ENCODE measurements at regions not wholly inside any gene's neighbourhood (a gene's known extent, or its start where the extent isn't known, plus 50 kb on each side); places are given as distances from the start of the nearest gene placed in this dataset.

DNA sequence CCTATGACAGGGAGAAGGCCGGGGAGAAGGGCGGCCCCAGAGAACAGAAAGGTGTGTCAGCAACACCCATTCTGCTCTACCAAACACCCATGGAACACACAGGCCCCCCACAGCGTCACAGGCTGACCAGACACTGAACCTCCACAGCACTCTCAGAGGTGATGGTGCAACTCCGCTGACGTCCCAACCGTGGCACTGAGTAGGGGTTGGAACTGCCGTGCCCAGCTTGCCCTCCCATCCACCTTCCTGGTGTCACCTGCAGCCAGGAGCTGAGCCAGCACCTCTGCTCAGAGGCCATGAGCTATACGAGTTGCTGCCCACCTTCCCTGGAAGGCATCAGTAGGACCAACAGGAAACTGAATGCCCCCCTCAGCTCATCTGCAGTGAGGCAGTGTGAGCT lies 412.9 kb upstream of the SALL3 start:
- no peak for DNase-seq (ENCODE audit: low spot score)

- no peak for DNase-seq (ENCODE audit: low spot score)
Measured at GRCh38 chr18:78571063-78571785, 408.4 kb upstream of the SALL3 start.

DNA sequence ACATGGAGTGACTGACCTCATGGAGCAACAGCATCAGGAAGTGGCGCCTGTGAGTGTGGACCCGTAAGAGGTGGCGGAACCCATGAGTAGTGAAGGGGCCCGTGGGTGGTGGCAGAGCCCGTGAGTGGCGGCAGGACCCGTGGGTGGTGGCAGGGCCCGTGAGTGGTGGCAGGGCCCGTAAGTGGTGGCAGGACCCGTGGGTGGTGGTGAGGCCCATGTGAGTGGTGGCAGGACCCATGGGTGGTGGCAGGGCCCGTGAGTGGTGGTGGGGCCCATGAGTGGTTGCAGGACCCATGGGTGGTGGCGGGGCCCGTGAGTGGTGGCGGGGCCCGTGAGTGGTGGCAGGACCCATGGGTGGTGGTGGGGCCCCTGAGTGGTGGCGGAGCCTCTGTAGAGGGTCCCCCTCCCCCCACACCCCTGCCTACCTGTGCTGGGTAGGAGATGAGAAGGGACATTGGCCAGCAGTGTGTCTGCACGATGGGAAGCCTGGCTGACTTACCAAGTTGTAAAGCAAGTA lies 407.7 kb upstream of the SALL3 start:
- no peak for DNase-seq (ENCODE audit: low spot score)

DNA sequence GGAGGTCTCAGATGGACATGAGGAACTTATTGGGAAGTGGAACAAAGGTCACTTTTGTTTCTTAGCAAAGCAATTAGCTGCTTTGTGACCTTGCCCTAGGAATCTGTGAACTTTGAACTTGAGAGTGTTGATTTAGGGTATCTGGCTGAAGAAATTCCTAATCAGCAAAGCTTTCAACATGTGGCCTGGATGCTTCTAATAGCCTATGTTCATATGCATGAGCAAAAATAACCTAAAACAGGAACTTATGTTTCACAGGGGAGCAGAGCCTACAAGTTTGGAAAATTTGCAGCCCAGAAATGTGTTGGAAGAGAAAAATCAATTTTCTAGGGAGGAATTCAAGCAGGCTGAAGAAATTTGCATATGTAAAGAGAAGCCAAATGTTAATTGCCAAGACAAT lies 405.8 kb upstream of the SALL3 start:
- DNase-seq (ENCODE audit: low spot score): no peak

GRCh38 chr18:78576967-78577366 lies 402.7 kb upstream of the SALL3 start:
- no peak for DNase-seq (ENCODE audit: low spot score)

- DNase-seq (ENCODE audit: low spot score): no peak
Measured at GRCh38 chr18:78579449-78579848, 400.2 kb upstream of the SALL3 start.

DNA sequence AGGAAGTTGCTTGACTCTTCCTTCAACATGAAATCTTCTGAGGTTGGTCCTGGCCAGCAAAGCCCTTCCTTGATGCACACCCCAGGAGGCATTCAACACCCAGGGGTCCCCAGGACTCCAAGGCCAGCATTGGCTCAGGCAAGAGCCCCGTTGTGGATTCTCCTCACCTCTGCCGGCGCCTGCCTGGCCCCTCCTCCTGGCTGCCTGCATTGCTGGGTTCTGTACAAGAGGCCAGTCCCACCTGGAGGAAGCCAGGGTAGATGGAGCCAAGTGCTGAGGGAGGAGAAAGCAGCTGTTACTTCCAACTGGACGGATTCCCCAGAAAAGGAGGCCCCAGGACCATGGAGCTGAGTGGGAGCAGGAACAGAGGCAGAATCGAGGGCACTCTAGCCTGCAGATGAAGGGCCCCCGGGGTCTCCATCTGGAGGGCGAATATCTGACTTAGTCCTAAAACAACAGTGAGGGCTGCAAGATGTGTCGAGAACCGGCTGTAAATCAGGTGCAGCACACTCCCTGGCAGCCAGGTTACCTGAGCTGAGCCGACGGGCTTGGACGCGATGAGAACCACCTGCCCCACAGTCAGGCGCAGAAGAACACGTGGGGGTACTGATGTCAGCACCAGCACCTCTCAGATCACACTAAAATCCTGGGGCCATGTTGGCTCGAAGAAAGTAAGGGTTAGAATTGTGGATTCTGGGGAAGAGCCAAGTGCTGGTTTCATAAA lies 399.6 kb upstream of the SALL3 start:
- no peak for DNase-seq (ENCODE audit: low spot score)

- DNase-seq (ENCODE audit: low spot score): no peak
Measured at GRCh38 chr18:78580835-78581339, 398.7 kb upstream of the SALL3 start.

DNA sequence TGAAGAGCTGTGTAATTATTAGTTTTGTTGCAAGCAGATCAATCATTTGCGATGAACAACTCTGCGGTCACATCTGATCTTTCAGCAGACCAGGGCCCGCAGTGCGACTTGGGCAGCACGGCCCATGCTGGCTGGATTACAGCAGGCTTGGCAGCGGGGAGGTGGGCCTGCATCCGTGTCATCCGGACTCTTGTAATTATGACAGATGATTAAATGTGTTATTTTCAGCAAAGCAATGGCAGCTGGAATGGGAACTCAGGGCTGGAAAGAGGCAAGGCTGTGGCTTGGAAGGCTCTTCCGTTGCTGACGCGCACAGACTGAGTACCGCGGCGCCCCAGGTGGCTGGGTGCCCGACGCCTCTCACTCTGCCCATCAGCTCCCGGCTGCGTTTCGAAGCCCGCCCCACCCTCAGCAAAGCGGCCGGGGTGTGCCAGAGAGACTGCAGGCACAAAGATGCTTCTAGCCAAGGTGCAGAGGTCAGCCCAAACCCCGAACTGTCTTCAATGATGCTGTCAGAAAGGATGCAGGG lies 397.4 kb upstream of the SALL3 start:
- no peak for DNase-seq (ENCODE audit: low spot score)

- no peak for DNase-seq (ENCODE audit: low spot score)
Measured at GRCh38 chr18:78582898-78583738, 396.5 kb upstream of the SALL3 start.

GRCh38 chr18:78583739-78584458 lies 395.7 kb upstream of the SALL3 start:
- DNase-seq (ENCODE audit: low spot score): no peak

- DNase-seq (ENCODE audit: low spot score): no peak
Measured at GRCh38 chr18:78584459-78585022, 395.1 kb upstream of the SALL3 start.

- DNase-seq (ENCODE audit: low spot score): no peak
Measured at GRCh38 chr18:78586586-78586985, 393.0 kb upstream of the SALL3 start.

DNA sequence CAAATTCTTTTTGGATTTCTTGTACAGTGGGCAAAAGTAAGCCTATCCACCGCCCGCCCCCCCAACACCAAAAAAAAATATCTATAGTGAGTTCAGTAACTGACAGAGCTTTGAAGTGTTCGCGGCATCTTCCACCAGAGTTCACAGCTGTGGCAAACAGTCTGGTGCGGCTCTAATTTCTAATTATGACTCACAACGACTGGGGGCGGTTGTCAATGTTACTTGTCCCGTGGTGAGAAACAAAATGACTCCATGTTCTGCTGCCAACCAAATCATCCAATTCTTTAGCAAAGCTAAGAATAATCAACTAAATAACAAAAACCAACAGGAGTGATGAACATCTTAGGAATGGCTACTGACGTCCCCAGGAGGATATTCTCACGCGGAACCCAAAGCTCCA lies 392.5 kb upstream of the SALL3 start:
- DNase-seq (ENCODE audit: low spot score): no peak

- no peak for DNase-seq (ENCODE audit: low spot score)
Measured at GRCh38 chr18:78587626-78588600, 391.7 kb upstream of the SALL3 start.

DNA sequence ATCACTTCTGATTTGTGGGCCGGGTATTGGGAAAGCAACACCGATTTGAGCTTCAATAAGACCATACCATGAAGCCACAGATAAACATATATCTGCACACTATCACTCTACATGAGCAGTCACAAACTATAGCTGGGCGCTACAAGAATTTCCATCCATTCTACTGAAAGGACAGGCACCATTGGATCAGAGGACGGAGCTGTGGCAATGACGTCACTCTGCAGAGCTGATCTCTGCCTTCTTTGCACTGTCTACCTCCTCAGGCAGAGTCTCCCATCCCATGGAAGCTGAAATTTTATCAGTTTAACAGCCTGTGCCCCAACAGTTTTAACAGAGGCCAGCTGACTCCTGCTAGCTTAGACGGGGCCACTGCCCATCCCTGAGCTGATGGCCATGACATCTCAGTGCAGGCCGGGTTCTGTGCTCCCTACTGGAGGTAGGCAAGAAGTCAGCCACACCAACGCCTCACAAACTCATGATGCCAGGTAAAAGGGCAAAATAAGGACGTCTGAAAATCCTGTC lies 389.6 kb upstream of the SALL3 start:
- no peak for DNase-seq (ENCODE audit: low spot score)

DNA sequence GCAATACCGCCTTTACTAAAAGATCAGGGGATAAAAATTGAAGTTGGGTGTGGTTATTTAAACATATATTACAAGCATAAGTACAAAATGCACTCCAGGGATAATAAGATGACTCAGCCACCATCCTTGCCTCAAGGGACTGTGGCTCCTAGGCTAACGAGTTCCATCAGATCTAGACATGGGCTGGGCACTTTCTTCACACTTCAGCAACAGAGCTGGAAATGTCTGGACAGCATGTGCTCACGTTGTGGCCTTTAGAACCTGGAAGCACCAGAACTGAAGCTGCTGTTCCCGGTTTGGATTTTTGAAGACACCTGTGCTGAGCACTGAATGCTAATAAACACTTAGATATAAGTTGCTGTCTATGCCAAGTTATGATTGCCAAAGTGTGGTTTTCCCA lies 384.2 kb upstream of the SALL3 start:
- no peak for DNase-seq (ENCODE audit: low spot score)

DNA sequence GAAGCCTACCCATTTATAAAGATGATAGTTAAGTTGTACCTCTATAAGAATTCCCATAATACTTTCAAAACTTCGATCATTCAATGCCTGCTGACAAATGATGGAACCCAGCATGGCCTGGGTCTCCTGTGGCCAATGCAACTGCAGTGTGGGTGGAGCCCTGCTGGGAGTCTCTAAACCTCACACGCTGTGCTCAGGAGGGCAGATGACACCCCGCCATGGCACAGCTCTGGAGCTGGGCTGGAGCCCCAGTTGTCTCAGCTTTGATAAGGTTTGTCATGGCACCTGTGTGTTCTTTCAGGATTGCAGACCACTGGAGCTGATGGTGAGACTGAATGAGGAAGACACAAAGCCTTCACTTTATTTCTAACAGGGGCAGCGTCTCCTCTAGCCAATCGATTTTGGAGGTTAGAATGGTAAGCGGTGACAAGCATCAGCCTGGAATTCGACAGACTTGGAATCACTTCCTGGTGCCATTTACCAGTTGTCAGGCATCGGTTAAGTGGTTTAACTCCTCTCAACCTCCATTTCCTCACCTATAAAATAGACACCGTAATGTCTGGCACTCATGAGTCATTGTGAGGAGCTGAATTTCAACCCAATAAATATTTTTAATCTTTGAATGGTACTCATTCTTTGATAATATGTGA lies 383.6 kb upstream of the SALL3 start:
- no peak for DNase-seq (ENCODE audit: low spot score)

- DNase-seq (ENCODE audit: low spot score): no peak
Measured at GRCh38 chr18:78596794-78597345, 382.7 kb upstream of the SALL3 start.

Measured in D341Med (cell line).